A549 (cell line): ENCODE measurements at regions not wholly inside any gene's neighbourhood (a gene's known extent, or its start where the extent isn't known, plus 50 kb on each side); places are given as distances from the start of the nearest gene placed in this dataset.

Source experiments
- BHLHE40 ChIP-seq: IDR thresholded peaks from 2 replicates; pipeline ENCODE4 v1.6.1; 2012; ENCODE audit warnings: low read depth, low read length, inconsistent platforms
- CBX8 ChIP-seq: fragments of 200-600 bp; sonication (generic); IDR thresholded peaks from 2 replicates; pipeline ENCODE4 v1.6.1; 2016
- CEBPB ChIP-seq, 2 experiments: fragments of >200 bp in 1 of 2; sonication (Bioruptor Twin) in 1 of 2; formaldehyde crosslinking in 1 of 2; IDR thresholded peaks; 2 replicates each; pipeline ENCODE4 v1.6.1; 2012 to 2016
- EHMT2 ChIP-seq: fragments of 200-600 bp; sonication (generic); IDR thresholded peaks from 2 replicates; pipeline ENCODE4 v1.6.1; 2016; ENCODE audit warnings: antibody characterized with exemption, low read depth, mild to moderate bottlenecking, moderate library complexity
- FOSL2 ChIP-seq, 2 experiments: fragments of 450-650 bp in 1 of 2; fragments of >200 bp in 1 of 2; sonication (Bioruptor Twin) in 1 of 2; formaldehyde crosslinking; IDR thresholded peaks; 2 replicates each; pipeline versions ENCODE4 v1.5.0 to v1.6.1; 2016 to 2020; ENCODE audit warnings: mild to moderate bottlenecking in 1 of 2, moderate library complexity in 1 of 2
- GATA3 ChIP-seq: IDR thresholded peaks from 2 replicates; pipeline ENCODE4 v1.6.1; 2012; ENCODE audit warnings: borderline replicate concordance
- HOXA7 ChIP-seq: fragments of 250-450 bp; sonication (Bioruptor Pico); IDR thresholded peaks from 2 replicates; pipeline ENCODE4 v1.5.0; 2020; ENCODE audit warnings: mild to moderate bottlenecking, moderate library complexity
- JUN ChIP-seq, 2 experiments: fragments of >200 bp; sonication (Bioruptor Twin); formaldehyde crosslinking; IDR thresholded peaks; 2 replicates in 1 of 2; 3 replicates in 1 of 2; pipeline ENCODE4 v1.6.1; 2016 to 2017
- MAFK ChIP-seq: fragments of 450-650 bp; IDR thresholded peaks from 2 replicates; pipeline ENCODE4 v1.6.1; 2014; ENCODE audit not compliant: partially characterized antibody
- MAX ChIP-seq: IDR thresholded peaks from 2 replicates; pipeline ENCODE4 v1.6.1; 2012
- MYC ChIP-seq: IDR thresholded peaks from 2 replicates; pipeline ENCODE4 v1.6.1; 2012; ENCODE audit warnings: mild to moderate bottlenecking, inconsistent platforms, low read length, improper control_type of control experiment, borderline replicate concordance
- PBX3 ChIP-seq: IDR thresholded peaks from 2 replicates; pipeline ENCODE4 v1.6.1; 2012
- POLR2A ChIP-seq: IDR thresholded peaks from 2 replicates; pipeline ENCODE4 v1.6.1; 2012; ENCODE audit warnings: mild to moderate bottlenecking, low read length
- TF ChIP-seq, protein P1 (sequence below): fragments of >200 bp; sonication (Bioruptor Twin); formaldehyde crosslinking; IDR thresholded peaks from 3 replicates; pipeline ENCODE4 v1.5.1; 2016

GRCh38 chr1:244918421-244919319 is 54.3 kb upstream of the HNRNPU start:
- TF ChIP-seq, protein P1, sequence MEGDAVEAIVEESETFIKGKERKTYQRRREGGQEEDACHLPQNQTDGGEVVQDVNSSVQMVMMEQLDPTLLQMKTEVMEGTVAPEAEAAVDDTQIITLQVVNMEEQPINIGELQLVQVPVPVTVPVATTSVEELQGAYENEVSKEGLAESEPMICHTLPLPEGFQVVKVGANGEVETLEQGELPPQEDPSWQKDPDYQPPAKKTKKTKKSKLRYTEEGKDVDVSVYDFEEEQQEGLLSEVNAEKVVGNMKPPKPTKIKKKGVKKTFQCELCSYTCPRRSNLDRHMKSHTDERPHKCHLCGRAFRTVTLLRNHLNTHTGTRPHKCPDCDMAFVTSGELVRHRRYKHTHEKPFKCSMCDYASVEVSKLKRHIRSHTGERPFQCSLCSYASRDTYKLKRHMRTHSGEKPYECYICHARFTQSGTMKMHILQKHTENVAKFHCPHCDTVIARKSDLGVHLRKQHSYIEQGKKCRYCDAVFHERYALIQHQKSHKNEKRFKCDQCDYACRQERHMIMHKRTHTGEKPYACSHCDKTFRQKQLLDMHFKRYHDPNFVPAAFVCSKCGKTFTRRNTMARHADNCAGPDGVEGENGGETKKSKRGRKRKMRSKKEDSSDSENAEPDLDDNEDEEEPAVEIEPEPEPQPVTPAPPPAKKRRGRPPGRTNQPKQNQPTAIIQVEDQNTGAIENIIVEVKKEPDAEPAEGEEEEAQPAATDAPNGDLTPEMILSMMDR = no peak
- TF ChIP-seq MAFK (no peak), JUN (IDR thresholded peaks at IDR 0.05) (no peak), POLR2A (no peak), HOXA7 (CRISPR knock-in tag) (no peak), CEBPB (IDR thresholded peaks at IDR 0.05) (no peak), FOSL2 (IDR thresholded peaks at IDR 0.05) (no peak), FOSL2 (CRISPR knock-in tag; IDR thresholded peaks at IDR 0.05) (no peak), MAX (peak; percentile 94), MYC (no peak), BHLHE40 (no peak), EHMT2 (no peak), CBX8 (no peak), PBX3 (no peak), GATA3 (no peak)
